Esophagus squamous epithelium (tissue), 5 donors: ENCODE measurements at regions not wholly inside any gene's neighbourhood (a gene's known extent, or its start where the extent isn't known, plus 50 kb on each side); places are given as distances from the start of the nearest gene placed in this dataset.

ENCODE experiments used
- DNase-seq: peaks from one replicate; lab custom pipeline; 2025; lab: John Stamatoyannopoulos, UW
- H3K27ac ChIP-seq, 4 donors: fragments of 200-600 bp; sonication (generic); one replicate each; pipeline ENCODE4 v1.5.1; 2016 to 2019; ENCODE audit warnings: mild to moderate bottlenecking in 1 of 4
- H3K27me3 ChIP-seq, 4 donors: fragments of 200-600 bp; sonication (generic); 1 replicate in 3 of 4; 2 replicates in 1 of 4; pipeline versions ENCODE4 v1.5.1 to v1.6.0; 2017 to 2021; ENCODE audit warnings: antibody characterized with exemption in 1 of 4
- H3K36me3 ChIP-seq, 3 donors: fragments of 200-600 bp; sonication (generic); one replicate each; pipeline ENCODE4 v1.5.1; 2016 to 2019
- H3K4me1 ChIP-seq, 3 donors: fragments of 200-600 bp; sonication (generic); one replicate each; pipeline ENCODE4 v1.5.1; 2017 to 2019
- H3K4me3 ChIP-seq, 4 donors: fragments of 200-600 bp; sonication (generic); 1 replicate in 3 of 4; 2 replicates in 1 of 4; pipeline ENCODE4 v1.5.1; 2016 to 2019; ENCODE audit warnings: mild to moderate bottlenecking in 2 of 4, moderate library complexity in 1 of 4
- H3K9me3 ChIP-seq, 3 donors: fragments of 200-600 bp; sonication (generic); one replicate each; pipeline ENCODE4 v1.5.1; 2016 to 2019
- CTCF ChIP-seq, 6 experiments: fragments of 450-650 bp in 4 of 6; fragments of 200-600 bp in 2 of 6; sonication (generic) in 2 of 6; IDR thresholded peaks; one replicate each; pipeline ENCODE4 v1.5.1; 2016 to 2019; ENCODE audit warnings: antibody characterized with exemption in 6 of 6, mild to moderate bottlenecking in 4 of 6, moderate library complexity in 4 of 6
- POLR2A ChIP-seq, 4 donors: fragments of 450-650 bp; IDR thresholded peaks; one replicate each; pipeline ENCODE4 v1.6.1; 2017; ENCODE audit warnings: antibody characterized with exemption in 4 of 4, mild to moderate bottlenecking in 4 of 4, moderate library complexity in 3 of 4
- WGBS, 2 donors: methylation state at CpG; one replicate each; pipeline ENCODE4 v1.1.5; 2018; 5-methylcytosine and 5-hydroxymethylcytosine counted together
- intact Hi-C: fragments of 100-400 bp; cut with DNase I; formaldehyde crosslinking; loops from one replicate; pipeline ENCODE4 v1.15.0; 2022
- donor health status: DM: yes; HTN: yes; CAD: no.

- H3K4me3 ChIP-seq, result no peak overlapping the region
- no peak for DNase-seq
- no peak overlapping the region for H3K27ac ChIP-seq
- intact Hi-C loops, result no loop called here
- no peaks in the 10 kb centered on the region for H3K4me1 ChIP-seq
- TF ChIP-seq POLR2A (IDR thresholded peaks at IDR 0.05) (no peak), CTCF (IDR thresholded peaks at IDR 0.05) (no peak)
- H3K9me3 ChIP-seq, result peaks cover 0 to under 1% (median 0%) of the 10 kb centered on the region in 3 donors
- 33 to 81% methylated on average over 2 to 4 of the region's 4 CpGs for WGBS, 2 donors
- H3K27me3 ChIP-seq, result no peaks in the 10 kb centered on the region
- no peaks in the 10 kb centered on the region for H3K36me3 ChIP-seq
Measured at GRCh38 chr2:136185981-136186776, 68.2 kb upstream of the CXCR4 start.

GRCh38 chr2:136183097-136183496, 65.1 kb upstream of the CXCR4 start:
- H3K4me3 ChIP-seq, result no peak overlapping the region
- DNase-seq, result no peak
- H3K36me3 ChIP-seq, result no peaks in the 10 kb centered on the region
- intact Hi-C loops, result no loop called here
- no peaks in the 10 kb centered on the region for H3K27me3 ChIP-seq
- no peaks in the 10 kb centered on the region for H3K4me1 ChIP-seq
- 20 to 25% methylated on average over 3 of the region's 3 CpGs for WGBS, 2 donors
- no peak overlapping the region for H3K27ac ChIP-seq
- peaks cover 0 to 7% (median 0%) of the 10 kb centered on the region in 3 donors for H3K9me3 ChIP-seq
- TF ChIP-seq CTCF (IDR thresholded peaks at IDR 0.05) (no peak), POLR2A (IDR thresholded peaks at IDR 0.05) (no peak)

- Histone ChIP-seq H3K27me3 (no peaks in the 10 kb centered on the region), H3K9me3 (peaks cover 0 to 7% (median 0%) of the 10 kb centered on the region in 3 donors), H3K27ac (no peak overlapping the region), H3K4me1 (no peaks in the 10 kb centered on the region), H3K4me3 (no peak overlapping the region), H3K36me3 (no peaks in the 10 kb centered on the region)
- intact Hi-C loops, result no loop called here
- no peak for TF ChIP-seq POLR2A (IDR thresholded peaks at IDR 0.05)
- no peak for TF ChIP-seq CTCF (IDR thresholded peaks at IDR 0.05)
- DNase-seq, result no peak
Measured at GRCh38 chr2:136182315-136182714, 64.4 kb upstream of the CXCR4 start.

- Histone ChIP-seq H3K27ac (no peak overlapping the region), H3K36me3 (no peaks in the 10 kb centered on the region), H3K27me3 (no peaks in the 10 kb centered on the region), H3K4me1 (no peaks in the 10 kb centered on the region), H3K4me3 (no peak overlapping the region), H3K9me3 (peaks cover 0 to 7% (median 0%) of the 10 kb centered on the region in 3 donors)
- no peak for DNase-seq
- TF ChIP-seq CTCF (IDR thresholded peaks at IDR 0.05), result no peak
- no peak for TF ChIP-seq POLR2A (IDR thresholded peaks at IDR 0.05)
- intact Hi-C loops, result no loop called here
Measured at GRCh38 chr2:136179602-136179975, 61.6 kb upstream of the CXCR4 start.

- Histone ChIP-seq H3K27me3 (no peaks in the 10 kb centered on the region), H3K4me1 (no peaks in the 10 kb centered on the region), H3K9me3 (peaks cover 0 to 7% (median 0%) of the 10 kb centered on the region in 3 donors), H3K27ac (no peak overlapping the region), H3K36me3 (no peaks in the 10 kb centered on the region), H3K4me3 (no peak overlapping the region)
- no peak for TF ChIP-seq POLR2A (IDR thresholded peaks at IDR 0.05)
- no peak for TF ChIP-seq CTCF (IDR thresholded peaks at IDR 0.05)
- WGBS, 2 donors, result 42 to 68% methylated on average over 2 to 3 of the region's 3 CpGs
- DNase-seq, result no peak
- intact Hi-C loops, result no loop called here
Measured at GRCh38 chr2:136178941-136179601, 61.1 kb upstream of the CXCR4 start.
